ENCODE measurements at regions not wholly inside any gene's neighbourhood (a gene's known extent, or its start where the extent isn't known, plus 50 kb on each side); places are given as distances from the start of the nearest gene placed in this dataset.

DNA sequence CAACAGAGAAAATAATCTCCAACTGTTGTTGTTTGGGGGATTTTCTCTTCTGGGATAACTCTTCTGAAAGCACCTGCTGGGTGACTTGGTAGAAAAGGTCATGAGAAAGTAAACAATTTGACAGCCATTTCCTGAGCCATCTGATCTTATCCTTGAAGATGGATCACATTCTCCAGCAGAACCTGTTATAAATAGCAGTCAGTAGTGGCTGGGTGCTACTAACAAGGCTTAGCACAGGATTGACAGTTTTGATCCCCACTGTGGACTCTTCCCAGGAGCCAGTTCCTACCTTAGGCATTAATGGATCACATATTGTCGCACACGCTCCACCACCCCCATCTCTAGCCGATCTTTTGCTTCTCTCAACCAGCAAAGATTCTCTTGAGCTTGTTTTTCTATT is 220.2 kb downstream of the PLK2 start:
- no peak for DNase-seq (ENCODE audit: low read depth)
- no peak for FAIRE-seq
- no peaks in the 10 kb centered on the region for H3K27me3 ChIP-seq (ENCODE audit: control insufficient read depth, insufficient read depth, low read length)
- no peak overlapping the region for H3K4me3 ChIP-seq (ENCODE audit: low read depth, low read length)
- TF ChIP-seq, protein P1, sequence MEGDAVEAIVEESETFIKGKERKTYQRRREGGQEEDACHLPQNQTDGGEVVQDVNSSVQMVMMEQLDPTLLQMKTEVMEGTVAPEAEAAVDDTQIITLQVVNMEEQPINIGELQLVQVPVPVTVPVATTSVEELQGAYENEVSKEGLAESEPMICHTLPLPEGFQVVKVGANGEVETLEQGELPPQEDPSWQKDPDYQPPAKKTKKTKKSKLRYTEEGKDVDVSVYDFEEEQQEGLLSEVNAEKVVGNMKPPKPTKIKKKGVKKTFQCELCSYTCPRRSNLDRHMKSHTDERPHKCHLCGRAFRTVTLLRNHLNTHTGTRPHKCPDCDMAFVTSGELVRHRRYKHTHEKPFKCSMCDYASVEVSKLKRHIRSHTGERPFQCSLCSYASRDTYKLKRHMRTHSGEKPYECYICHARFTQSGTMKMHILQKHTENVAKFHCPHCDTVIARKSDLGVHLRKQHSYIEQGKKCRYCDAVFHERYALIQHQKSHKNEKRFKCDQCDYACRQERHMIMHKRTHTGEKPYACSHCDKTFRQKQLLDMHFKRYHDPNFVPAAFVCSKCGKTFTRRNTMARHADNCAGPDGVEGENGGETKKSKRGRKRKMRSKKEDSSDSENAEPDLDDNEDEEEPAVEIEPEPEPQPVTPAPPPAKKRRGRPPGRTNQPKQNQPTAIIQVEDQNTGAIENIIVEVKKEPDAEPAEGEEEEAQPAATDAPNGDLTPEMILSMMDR (IDR thresholded peaks at IDR 0.05; ENCODE audit: insufficient read depth, low read length, severe bottlenecking), result no peak
- no peaks in the 10 kb centered on the region for H3K36me3 ChIP-seq (ENCODE audit: control insufficient read depth, insufficient read depth, low read length)

DNA sequence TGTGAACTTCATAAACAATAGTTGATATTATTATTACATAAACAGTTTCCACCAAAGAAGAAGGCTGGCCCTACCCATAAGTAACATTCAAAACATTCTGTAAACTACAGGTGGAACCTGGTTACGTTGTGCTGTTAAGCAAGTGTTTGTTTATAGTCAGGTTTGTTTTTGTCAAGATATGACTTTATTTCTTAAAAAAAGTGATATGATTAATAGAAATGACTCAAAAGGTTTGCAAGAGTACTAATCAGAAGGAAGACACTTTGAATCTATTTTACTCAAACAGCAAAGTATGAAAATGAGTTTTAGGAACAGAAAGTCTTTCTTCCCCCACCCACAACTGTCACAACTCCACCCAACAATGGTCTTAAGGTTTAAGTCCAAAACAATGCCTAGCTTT is 220.8 kb downstream of the PLK2 start:
- no peak overlapping the region for H3K4me3 ChIP-seq (ENCODE audit: low read depth, low read length)
- no peak for FAIRE-seq
- H3K27me3 ChIP-seq (ENCODE audit: control insufficient read depth, insufficient read depth, low read length), result no peaks in the 10 kb centered on the region
- no peaks in the 10 kb centered on the region for H3K36me3 ChIP-seq (ENCODE audit: control insufficient read depth, insufficient read depth, low read length)
- TF ChIP-seq, protein P1 (IDR thresholded peaks at IDR 0.05; ENCODE audit: insufficient read depth, low read length, severe bottlenecking), result no peak
- DNase-seq (ENCODE audit: low read depth), result no peak

DNA sequence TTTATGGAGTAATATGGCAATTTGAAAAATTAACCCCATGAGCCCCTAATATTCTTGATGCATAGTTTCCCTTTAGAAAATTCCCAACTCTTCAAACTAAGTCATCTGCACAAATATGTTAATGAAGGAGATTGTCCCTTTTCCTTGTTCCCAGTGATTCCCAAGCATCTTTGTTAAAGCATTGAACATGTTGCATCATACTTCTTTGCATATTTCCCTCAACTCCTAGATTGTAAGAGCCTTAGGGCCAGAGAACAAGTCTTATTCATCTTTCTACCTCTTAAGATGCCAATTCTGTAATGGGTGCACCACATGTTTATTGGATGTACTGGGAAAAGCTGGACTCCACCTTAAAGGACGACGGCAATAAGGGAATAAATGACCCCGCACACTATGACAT is 223.4 kb downstream of the PLK2 start:
- DNase-seq (ENCODE audit: low read depth) (no peak), FAIRE-seq (no peak)
- Histone ChIP-seq H3K27me3 (ENCODE audit: control insufficient read depth, insufficient read depth, low read length) (no peaks in the 10 kb centered on the region), H3K4me3 (ENCODE audit: low read depth, low read length) (no peak overlapping the region), H3K36me3 (ENCODE audit: control insufficient read depth, insufficient read depth, low read length) (no peaks in the 10 kb centered on the region)
- TF ChIP-seq, protein P1 (IDR thresholded peaks at IDR 0.05; ENCODE audit: insufficient read depth, low read length, severe bottlenecking), result no peak

GRCh38 chr5:58235299-58235698 is 224.6 kb downstream of the PLK2 start:
- peak; percentile 81 for DNase-seq (ENCODE audit: low read depth)
- TF ChIP-seq, protein P1 (IDR thresholded peaks at IDR 0.05; ENCODE audit: insufficient read depth, low read length, severe bottlenecking), result no peak
- H3K36me3 ChIP-seq (ENCODE audit: control insufficient read depth, insufficient read depth, low read length), result no peaks in the 10 kb centered on the region
- H3K4me3 ChIP-seq (ENCODE audit: low read depth, low read length), result no peak overlapping the region
- no peak for FAIRE-seq
- H3K27me3 ChIP-seq (ENCODE audit: control insufficient read depth, insufficient read depth, low read length), result no peaks in the 10 kb centered on the region

DNA sequence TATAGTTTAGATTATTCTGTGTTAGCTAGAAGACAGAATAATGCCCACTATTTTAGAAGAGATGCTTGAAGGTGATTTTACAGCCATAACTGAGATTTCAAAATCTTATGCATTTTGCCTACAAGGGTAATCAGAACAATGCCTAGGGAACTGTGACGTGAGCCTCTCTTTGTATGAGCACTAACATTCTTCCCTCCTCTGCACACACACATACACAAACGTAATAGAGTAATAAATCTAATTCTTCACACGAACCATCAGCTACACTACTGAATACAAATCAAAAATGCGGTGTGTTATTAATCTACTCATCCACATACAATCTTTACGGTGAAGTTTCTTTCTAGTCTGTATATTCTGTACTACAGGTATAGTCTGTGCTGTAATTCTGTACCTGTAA is 227.8 kb downstream of the PLK2 start:
- H3K4me3 ChIP-seq (ENCODE audit: low read depth, low read length), result no peak overlapping the region
- FAIRE-seq (no peak), DNase-seq (ENCODE audit: low read depth) (no peak)
- TF ChIP-seq, protein P1 (IDR thresholded peaks at IDR 0.05; ENCODE audit: insufficient read depth, low read length, severe bottlenecking), result no peak
- no peaks in the 10 kb centered on the region for H3K27me3 ChIP-seq (ENCODE audit: control insufficient read depth, insufficient read depth, low read length)
- H3K36me3 ChIP-seq (ENCODE audit: control insufficient read depth, insufficient read depth, low read length), result no peaks in the 10 kb centered on the region

DNA sequence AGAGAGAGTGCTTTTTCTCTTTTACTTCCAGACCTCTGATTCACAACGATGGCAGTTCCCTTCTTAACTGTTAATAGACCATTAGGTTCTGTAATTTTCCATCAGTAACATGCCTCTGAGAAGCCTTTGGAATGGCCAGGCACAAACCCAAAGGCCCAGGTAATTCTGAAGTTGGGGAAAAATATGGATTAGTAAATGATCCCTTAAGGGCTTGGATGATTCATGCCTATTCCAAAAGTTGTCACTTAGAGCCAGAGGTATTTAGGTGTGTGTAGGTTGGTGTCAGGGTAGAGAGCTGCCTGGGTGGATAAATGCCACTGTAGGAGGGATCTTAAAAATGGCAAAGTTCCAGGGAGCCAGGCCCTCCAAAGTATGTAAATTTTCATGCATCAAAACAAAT is 228.8 kb downstream of the PLK2 start:
- no peak overlapping the region for H3K4me3 ChIP-seq (ENCODE audit: low read depth, low read length)
- TF ChIP-seq, protein P1 (IDR thresholded peaks at IDR 0.05; ENCODE audit: insufficient read depth, low read length, severe bottlenecking), result no peak
- H3K27me3 ChIP-seq (ENCODE audit: control insufficient read depth, insufficient read depth, low read length), result no peaks in the 10 kb centered on the region
- FAIRE-seq, result no peak
- no peaks in the 10 kb centered on the region for H3K36me3 ChIP-seq (ENCODE audit: control insufficient read depth, insufficient read depth, low read length)
- DNase-seq (ENCODE audit: low read depth), result peak; percentile 40
